22Rv1 (cell line): ENCODE measurements at regions not wholly inside any gene's neighbourhood (a gene's known extent, or its start where the extent isn't known, plus 50 kb on each side); places are given as distances from the start of the nearest gene placed in this dataset.

Source experiments
- ZFX ChIP-seq: fragments of 450-650 bp; IDR thresholded peaks from 2 replicates; pipeline ENCODE4 v1.6.1; 2017; ENCODE audit warnings: antibody characterized with exemption, borderline replicate concordance
- TF ChIP-seq, protein P1 (sequence below): fragments of 450-650 bp; IDR thresholded peaks from 2 replicates; pipeline ENCODE4 v1.5.1; 2017; ENCODE audit warnings: mild to moderate bottlenecking

DNA sequence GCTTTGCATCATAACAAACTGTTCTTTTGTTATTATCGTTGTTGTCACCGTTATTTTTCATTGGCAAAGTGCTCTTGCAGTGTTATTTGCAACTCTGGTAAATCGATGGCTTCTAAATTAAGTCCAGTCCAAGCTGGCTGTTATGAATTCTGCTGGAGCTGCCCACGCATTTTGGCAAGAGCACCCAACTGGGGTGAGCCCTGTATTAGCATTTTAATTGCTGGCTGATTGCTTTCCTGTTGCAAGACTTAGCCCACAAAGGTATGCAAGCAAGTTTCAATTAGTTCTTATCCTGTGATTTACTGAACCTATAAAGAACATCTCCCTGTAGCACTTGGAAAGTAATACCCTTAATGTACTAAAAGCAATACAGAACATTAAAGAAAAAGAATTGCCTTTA is 226.8 kb downstream of the ACTR3B start:
- TF ChIP-seq, protein P1, sequence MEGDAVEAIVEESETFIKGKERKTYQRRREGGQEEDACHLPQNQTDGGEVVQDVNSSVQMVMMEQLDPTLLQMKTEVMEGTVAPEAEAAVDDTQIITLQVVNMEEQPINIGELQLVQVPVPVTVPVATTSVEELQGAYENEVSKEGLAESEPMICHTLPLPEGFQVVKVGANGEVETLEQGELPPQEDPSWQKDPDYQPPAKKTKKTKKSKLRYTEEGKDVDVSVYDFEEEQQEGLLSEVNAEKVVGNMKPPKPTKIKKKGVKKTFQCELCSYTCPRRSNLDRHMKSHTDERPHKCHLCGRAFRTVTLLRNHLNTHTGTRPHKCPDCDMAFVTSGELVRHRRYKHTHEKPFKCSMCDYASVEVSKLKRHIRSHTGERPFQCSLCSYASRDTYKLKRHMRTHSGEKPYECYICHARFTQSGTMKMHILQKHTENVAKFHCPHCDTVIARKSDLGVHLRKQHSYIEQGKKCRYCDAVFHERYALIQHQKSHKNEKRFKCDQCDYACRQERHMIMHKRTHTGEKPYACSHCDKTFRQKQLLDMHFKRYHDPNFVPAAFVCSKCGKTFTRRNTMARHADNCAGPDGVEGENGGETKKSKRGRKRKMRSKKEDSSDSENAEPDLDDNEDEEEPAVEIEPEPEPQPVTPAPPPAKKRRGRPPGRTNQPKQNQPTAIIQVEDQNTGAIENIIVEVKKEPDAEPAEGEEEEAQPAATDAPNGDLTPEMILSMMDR = no peak
- no peak for TF ChIP-seq ZFX
